ENCODE measurements at regions not wholly inside any gene's neighbourhood (a gene's known extent, or its start where the extent isn't known, plus 50 kb on each side); places are given as distances from the start of the nearest gene placed in this dataset.

DNA sequence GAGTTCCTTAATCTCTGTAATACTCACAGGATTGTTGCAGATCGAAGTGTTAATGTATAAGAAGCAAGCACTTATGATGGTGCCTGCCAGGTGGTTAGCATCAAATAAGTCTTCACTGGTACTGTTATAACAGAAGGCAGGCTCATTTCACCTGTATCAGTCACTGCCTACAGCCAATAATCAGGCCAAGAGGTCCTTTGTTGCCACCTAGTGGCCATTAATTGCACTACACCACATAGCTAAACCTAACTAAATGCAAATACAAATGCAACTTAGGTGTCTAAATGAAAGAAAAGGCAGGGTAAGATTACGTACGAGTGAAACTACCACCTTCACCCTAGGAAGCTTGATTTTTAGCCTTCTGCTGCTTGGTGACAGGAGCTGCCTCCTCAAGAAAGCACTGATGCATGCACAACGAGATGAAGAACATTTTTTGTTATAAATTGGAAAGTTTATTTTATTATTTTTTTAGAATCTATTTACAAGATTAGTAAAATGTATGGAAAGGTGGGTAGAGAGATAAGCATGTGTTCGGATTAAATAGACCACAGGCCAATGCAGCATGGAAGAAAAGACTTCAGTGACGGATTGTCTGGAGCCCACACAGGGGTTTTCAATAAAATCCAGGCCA, 334.8 kb upstream of the CAMK1G start:
- DNase-seq: peak; percentile 54

DNA sequence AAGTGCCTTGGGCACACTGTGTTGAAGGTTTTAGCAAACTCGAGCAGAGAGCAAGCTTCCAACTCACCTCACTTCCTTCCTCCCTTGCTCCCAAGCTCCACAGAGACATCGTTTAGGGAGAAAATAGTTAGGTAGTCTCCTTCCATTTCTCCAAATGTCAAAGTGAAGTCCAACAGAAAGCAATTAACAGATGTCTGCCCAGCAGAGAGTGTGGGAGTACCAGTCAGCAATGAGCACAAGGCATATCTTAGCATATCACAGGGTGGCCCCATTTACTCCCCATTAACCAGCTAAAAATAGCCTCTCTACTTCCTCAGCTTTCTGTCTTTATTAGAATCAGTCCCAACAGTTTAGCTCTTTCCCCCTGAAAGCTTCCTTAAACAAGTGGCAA, 334.2 kb upstream of the CAMK1G start:
- DNase-seq: no peak

DNA sequence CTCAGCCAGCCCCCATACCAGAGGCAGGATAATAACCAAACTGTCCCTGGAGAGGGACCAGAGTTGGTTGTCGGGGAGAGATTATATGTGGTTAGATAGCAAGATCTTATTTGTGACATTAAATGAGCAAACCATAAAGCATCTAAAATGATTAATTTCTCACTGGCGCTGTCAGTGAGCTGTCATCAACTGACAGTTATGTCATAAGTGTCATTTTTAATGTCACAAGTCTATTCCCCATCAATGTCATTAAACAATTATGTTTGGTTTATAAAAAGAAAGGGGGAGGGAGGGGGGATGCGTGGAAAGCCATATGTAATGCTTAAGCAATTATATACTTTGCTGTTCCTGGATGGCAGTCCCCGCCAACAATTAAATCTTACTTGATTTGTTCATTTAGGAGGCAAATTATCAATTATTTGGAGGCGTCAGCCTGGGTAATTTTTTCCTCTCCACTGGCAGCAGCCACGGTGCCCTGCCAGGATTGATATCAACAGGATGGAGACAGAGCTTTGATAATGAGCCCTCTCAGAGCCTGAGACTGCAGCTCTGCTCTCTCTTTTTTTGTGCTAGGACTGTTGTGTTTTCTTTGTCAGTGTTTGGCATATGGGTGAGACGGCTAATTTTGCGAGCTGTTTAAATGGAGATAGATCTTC, 333.6 kb upstream of the CAMK1G start:
- DNase-seq: no peak

DNA sequence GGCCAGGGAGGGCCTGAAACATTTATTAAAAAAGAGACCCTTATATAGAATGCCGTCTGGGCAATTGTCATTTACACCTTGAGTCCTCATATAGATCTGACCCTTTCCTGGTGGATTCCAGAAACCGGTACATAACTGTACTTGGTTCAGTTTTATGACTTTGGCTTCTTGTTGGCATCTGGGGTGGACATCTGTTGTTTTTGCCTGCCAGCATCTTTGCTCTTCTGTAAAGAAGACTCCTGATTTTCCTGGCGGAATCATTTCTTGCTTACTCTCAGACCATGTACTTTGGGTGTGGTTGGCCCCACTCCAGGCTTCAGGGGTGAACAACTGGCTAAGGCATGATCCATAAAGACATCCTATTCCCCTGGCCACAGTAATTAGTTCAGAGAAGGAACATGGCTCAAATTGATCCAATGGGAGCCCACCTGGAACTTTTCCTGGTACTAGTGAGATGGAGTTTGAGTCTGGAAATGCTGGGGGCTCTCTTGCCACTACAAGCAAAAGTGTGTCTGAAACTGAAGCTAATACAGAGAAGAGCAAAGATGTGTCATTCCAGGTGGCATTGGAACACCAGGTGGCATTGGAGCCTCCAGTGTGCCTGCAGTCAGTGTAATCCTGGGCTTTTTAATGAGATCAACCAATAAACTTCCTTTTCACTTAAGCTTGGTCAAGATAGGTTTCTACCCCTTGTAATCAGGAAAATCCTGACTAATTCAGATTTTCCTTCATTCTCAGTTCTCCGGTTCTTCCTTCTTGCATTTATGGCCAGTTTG, 332.5 kb upstream of the CAMK1G start:
- DNase-seq: no peak

DNA sequence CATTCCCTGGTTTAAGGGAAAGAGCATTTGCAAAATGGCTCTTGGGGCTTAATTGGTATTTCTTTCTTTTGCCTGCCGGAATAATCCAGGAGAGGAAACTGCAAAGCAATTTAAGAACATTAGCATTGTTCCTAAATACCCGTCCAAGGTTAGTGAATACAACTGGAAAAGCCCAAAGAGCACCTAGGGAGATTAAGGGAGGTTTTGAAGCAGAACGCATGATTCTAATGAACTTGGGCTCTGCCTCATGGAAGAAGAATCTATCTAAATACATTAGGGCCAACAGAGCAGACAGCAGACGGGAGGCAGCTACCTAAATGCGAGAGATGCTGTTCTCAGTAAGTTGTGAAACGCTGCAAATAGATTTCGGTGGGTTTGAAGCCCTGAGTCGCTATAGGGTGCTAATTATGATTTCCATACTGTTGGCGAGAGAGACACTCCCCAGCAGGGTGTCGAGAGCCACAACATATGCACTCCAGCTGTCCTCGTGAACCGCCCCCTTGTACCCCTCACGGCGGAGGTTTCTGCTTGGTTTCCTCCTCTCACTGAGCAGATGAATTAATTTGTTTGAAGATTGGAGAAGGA, 326.7 kb upstream of the CAMK1G start:
- DNase-seq: no peak

DNA sequence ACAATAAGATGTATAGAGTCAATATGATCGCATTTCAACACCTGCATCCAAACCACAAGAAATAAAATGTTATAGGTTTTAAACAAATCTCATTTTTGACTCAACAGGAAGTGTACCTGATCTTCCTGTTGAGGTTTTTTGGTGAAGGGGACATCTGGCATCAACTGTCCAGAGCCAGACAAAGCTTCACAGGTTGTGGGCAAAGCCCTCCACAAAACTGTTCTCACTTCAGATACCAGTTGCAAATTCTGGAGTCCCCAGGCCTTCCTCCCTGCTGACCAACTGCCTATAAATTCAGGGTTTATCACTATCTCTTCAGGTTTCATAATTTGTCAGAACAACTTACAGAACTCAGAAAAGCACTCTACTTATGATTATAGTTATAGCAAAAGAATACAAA, 326.1 kb upstream of the CAMK1G start:
- DNase-seq: no peak

DNA sequence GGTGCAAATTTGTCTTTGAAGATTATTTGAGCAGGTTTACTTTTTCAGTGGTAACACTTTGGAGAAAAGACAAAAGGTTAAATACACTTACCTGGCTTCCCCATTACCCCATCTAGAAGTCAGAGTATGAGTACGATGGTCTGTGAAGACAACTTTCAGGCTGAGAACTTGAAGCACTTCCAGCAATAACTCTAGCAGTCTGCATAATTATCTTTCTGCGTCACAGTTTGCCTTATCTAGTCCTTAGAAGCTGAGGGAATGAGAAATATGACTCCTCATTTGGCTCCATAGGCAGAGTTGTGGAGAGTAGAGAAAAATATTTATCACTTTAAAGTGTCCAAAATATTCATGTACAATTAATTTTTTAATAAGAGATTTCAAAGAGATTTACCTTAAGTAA, 323.4 kb upstream of the CAMK1G start:
- no peak for DNase-seq

DNA sequence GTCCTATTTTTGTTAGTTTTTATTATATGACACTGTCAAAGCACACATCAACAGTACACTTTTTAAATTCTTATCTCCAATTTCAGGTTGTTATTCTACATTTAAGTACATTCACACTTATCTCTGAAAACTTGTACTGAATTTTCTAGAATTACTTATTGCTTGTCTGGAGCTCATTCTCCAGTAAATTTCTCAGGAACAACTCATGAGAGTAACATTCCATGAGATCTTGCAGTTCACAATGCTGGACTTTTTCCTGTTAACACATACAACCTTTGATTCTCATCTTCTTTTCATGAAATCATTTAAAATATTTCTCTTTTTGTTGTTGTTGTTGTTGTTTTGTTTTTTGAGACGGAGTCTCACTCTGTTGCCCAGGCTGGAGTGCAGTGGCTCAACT, 320.9 kb upstream of the CAMK1G start:
- DNase-seq: no peak

DNA sequence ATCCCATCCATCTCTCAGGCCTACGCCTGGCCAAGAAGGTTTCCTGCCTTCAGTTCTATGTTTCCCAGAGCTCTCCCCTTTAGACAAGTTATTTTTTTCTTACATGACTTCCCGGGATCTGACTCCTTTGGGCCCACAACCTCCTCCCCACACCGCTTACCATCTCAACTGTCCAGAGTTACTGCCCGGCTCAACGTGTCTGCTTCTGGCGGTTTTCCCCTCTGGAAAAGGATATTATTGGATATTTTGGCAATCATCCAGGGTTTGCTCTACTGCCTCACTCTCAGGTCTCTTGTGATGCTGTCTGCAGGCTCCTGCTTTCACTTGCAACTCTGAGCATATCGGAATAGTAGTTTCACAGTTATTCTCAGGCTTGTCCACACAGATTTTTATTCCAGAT, 318.2 kb upstream of the CAMK1G start:
- DNase-seq: no peak

DNA sequence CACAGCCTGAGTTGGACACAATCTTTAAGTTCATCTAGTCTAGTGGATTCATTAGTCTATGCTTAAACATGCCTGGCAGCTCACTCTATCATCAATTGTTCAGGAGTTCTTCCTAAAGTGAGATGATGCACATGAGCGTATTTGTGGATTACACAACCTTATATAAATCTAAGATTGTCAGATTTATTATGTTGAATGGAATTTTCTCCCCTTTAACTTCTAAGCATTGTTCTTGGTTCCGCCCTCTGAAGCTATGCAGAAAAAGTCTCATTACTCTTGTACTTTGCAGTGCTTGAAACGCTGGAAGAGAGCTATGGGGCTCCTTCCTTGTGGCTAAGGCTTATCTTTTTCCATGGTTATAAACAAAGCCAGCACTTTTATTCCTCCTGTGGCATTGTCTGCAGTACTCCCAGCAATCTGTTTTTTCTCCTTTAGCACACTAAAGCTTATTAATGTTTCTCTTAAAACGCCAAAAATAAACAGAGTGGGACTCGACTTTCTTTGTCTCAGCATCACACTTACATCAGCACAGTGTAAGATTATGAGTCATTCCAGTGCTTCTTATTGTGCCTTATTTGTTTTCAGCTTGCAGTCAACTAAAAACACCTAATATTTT, 316.8 kb upstream of the CAMK1G start:
- DNase-seq: no peak

DNA sequence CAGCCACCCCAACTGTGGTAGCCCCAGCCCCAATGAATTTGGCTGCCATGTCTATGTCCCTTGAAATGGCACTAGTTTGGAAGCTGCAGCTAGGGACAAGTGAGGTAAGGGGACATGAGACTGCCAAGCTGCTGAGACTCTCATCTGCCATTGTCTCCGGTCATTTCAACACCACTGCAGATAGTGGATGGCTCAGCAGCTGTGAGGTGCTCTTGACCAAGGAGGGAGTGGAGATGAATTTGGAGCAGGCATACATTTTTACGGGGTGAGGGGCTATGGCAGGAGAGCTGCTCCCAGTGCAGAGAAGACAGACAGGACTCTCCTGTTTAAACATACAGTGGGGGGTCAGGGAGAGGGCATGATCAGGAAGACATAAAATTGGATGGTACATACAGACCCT, 315.5 kb upstream of the CAMK1G start:
- no peak for DNase-seq

DNA sequence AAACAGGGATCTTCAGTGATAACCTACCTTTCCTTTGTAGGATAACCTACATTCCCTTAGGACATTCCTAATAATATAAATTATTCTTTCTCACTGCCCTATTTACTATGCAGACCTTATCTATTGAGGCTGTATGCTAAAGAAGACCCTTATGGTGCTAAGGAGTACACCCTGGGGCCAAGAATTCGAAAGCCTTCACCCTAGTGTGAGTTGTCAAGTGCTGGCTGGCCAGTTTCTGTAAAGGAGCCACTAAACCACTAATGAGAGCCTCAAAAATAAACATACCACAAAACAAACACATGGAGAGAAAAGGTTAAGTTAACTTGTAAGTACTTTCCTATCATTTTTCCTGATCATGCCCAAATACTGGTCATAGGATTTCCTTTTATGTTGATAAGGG, 315.0 kb upstream of the CAMK1G start:
- DNase-seq: peak; percentile 43

DNA sequence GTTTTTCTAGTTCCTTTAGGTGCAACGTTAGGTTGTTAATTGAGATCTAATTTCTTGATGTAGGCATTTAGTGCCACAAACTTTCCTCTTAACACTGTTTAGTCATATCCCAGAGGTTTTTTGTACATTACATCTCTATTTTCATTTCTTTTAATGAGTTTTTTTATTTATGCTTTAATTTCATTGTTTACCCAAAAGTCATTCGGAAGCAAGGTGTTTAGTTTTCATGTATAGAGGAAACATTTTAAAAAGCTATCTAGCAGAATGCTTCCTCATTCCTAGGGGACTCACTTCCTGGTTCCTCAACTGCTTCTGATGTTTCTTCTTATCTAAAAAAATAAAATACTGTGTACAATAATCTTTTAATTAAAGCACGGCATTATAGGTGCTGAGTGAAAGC, 307.2 kb upstream of the CAMK1G start:
- DNase-seq: no peak

DNA sequence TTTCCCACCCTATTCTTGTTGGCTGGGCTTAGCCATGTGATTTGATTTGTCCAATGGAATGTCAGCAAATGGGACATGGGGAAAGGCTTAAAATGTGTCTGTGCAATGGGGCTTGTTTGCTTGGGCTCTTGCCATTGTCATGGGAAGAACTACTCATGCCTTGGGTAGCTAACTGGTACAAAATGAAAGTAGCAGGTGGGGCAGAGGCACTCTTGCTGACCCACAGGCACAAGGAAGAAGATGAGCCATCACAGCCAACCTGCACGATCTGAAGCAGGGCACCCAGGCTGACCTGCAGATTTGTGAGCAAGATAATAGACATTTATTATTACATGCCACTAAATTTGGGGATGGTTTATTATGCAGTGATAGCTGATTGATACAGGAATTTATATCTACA, 305.9 kb upstream of the CAMK1G start:
- DNase-seq: no peak

DNA sequence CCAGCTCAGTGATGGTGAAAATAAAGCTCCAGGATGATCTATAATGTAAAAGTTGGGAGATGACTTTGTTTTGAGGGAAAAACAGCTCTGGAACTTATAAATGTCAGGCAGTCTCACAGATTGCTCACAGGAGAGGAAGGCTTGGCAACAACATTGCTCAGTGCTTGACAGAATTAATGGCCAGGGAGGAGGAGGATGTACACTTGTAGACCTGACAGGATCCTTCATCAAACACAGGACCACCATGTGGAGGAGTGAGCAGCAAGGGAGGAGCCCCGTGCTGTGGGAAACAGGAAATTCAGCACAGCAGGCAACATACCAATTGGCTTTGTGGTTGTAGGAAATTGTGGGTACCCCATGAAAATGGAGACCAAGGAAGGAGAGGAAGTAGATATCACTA, 291.8 kb upstream of the CAMK1G start:
- DNase-seq: no peak

DNA sequence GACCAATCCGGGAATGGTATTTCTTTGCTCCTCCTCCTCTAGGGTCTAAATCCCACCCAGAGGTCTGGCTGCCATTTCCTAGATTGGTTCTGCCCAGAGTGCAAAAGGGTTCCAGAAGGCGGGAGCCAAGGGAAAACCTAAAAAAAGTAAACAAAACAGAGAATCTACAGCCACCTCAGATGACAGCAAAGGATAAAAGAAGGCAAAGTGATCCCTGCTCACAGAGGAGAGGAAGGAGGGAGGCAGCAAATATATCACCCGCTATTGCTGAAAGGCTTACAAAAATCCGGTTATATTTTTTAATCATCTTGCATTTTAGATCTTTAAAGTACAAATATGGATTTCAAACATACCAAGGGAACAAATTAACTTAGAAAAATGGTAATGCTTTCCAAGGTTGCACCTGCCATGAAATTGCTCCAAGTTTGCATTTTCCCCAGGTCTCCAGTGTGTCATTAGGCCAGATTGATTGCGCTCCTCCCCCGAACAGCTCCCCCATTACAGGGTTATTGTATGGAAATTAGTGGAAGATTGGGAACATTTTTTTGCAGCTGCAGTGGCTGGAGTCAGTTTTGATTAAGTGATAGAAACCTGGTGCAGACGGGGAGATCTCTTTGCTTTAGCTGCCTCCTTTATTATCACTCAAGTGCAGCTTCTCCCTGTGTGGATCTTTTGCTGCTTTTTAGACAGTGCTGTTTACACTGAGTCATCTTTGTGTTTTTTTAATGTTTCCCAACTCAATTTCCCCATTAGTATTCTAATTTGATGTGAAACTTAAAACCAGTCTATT, 280.5 kb upstream of the CAMK1G start:
- DNase-seq: no peak

DNA sequence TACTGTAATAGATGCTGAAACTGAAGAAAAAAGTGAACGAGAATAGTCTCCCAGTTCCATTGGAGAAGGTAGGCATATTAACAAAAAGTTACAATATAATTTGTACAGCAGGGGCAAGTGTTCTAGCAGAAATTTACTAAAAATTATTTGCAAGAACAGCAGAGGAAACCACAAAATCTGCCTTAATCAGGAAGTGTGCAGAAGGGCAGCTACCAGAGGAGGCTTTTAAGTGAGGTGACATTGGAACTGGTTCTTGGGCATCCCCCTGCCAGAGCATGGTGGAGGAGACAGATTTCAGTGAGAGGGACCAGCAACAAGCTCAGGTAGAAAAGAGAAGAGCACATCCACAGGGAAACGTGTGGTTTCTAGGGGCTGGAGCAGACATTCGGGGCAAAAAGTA, 279.3 kb upstream of the CAMK1G start:
- DNase-seq: no peak

DNA sequence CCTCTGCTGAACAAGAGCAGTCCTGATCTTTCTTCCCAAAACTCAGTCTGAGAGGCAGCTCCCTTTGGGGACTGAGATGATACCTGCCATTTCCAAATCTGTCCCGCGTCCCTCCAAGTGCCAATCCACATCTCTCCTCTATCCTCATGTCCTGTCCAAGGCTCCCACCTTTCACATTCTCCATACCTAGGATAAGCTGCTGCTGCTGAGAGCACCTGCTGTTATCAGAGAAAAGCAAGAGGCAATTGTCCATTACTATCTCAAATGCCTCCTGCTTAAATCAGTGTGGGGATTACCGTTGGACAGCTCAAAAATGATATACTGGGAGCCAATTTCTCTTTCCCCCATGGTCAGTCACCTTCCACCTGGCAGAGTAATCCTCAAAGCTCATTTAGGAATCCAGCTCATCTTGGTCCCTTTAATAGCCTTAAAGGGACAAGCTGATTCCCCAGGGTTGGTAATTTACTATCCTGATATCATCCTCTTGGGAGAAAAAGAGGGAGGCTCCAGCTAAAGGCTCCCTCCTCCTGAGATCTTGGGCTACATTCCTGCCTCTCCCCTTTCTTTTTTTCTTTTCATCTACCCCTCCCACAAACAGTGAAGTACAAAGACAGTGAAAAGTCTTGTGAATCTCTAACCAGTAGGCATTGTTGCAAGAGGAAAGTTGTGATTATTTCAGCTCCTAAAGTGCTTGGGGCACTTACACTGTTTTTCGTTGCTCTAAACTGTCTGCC, 278.1 kb upstream of the CAMK1G start:
- no peak for DNase-seq

DNA sequence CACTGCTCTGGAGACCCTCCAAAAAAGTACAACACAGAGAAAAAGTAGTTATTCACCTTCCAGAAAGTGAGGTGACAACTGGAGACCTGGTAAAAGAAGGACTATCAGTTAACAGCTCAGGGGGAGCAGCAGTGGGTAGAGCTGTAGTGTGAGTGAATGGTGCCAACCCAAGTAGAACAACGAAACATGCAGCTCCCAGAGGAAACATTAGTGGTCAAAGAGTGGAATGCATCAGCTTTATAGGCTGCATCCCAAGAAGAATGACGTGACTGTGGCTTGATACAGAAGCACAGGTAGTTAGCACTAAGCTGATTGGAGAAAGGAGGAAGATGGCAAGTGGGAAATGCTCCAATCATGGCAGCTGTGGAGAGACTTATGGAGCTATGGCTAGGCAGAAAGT, 275.7 kb upstream of the CAMK1G start:
- DNase-seq: no peak

DNA sequence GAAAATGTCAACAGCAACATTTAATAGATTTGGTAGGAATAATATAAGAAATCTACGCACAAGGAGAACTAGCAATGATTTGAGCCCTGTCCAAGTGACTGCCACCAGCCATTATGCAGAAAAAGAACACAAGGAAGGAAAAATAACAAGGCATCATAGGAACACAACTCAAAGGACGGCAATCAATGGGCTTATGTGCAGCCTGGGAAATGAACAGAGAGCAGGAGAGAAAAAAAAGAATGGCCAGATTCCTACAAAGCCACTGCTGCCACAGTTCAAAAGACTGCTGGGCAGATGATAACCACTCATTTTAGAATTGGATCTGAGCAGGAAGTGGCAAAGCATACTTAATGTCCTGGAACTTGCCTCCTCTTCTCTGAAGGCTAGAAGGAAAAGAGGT, 274.3 kb upstream of the CAMK1G start:
- DNase-seq: no peak

DNA sequence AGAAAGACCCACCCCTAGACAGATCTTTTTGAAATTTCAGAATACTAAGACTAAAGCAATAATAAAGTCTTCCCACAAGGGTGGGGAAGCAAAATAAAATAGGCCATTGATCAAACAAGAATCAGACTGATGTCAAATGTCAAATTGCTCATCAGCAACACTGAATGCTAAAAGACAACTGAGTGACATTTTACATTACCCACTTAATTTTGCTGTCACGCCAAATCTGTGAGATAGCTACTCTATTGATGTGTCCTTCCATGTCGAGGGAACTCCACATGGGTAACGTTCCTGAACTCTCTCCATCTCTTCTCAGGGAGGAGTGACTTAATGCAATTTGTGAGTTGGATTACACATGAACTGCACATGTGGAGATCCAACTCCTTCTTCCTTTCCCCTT, 271.7 kb upstream of the CAMK1G start:
- no peak for DNase-seq

DNA sequence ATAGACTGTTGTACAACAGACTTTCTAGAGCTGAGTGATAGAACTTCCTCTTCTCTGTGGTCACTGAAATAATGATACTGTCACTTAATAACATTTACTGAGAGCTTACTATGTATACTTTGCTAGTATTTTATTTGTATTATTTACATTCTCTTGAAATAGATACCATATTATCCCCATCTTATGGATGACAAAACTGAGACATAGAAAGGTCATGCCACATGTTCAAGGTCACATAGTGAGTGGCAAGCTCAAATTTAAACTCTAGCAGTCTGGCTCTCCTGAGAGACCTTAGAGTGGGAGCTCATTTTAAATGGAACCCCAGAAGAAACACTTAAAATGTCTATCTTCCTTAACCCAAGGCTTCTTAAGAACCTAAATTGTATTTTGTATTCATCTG, 266.6 kb upstream of the CAMK1G start:
- no peak for DNase-seq

Measured in DMS79 (cell line).